Left ventricle myocardium superior (tissue), 1 donor: ENCODE measurements at regions not wholly inside any gene's neighbourhood (a gene's known extent, or its start where the extent isn't known, plus 50 kb on each side); places are given as distances from the start of the nearest gene placed in this dataset.

Experiments
- ATAC-seq: fragments of 200-7000 bp; cut with Tn5 transposase; one replicate; pipeline ENCODE4 v1.9.1; 2020; ENCODE audit warnings: mild to moderate bottlenecking, moderate library complexity
- DNase-seq: peaks from one replicate; pipeline ENCODE4 v3.0.0-alpha.2; 2020
- intact Hi-C: fragments of 100-400 bp; cut with micrococcal nuclease; formaldehyde crosslinking; loops from one replicate; pipeline ENCODE4 v1.11.0; 2022
- donor health status: DM: no; HTN: yes; CAD: no; lungs with severe emphysema.

DNA sequence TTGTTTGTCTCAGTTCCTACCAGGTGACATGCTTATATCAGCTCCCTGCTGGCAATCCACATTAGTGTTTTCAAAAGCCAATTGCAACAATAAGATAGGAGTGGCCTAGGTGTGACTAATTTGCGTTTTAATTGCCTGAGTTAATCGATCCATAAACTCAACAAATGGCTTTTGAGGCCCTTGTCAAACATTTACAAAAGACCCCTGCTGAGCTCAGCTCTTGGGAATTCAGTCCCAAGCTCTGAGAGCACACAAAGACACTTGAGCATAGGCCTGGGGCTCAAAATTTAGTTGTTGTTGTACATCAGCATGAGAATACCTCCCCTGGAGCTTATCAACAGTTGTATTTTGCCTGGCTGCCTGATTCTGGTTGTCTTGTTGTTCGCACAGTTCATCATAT is 1134.4 kb upstream of the TSPY4 start:
- intact Hi-C loops: no loop called here
- DNase-seq (no peak), ATAC-seq (no peak)

DNA sequence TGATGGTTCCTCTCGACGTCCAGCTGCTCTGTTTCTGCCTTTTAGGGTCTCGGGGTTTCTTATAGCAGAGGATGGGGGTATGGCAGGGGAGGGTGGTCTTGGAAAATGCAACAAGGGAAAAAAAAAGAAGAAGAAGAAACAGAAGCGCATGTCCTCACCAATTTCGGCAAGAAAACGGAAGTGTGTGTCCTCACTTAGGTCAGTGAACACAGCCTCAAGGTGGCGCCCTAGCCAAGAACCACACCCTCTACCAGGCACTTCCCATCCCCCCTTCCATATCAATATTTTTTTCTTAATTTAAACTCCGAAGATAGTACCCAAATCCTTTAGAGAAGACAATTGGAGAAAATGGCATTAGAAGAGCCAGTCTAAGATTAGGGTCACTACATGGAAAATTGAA is 1096.1 kb upstream of the TSPY4 start:
- ATAC-seq: no peak
- no peak for DNase-seq
- intact Hi-C loops: no loop called here

DNA sequence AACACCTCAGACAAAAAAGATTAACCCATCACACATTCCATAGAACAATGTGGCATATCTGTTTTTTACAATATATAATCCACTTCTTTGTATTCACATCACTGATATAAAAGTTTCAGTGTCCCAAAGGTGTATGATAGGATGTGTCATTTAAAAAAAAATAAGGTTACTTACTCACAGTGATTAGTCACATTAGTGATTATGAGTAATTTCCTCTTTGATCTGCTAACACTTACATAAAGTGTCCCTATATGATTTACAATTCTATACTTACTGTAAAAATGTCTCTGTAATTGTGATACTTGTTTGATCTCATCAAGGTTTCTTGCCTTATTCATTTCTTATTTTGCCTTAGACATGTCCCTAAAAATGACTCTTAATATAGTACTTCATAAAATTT is 1063.5 kb upstream of the TSPY4 start:
- ATAC-seq: no peak
- no peak for DNase-seq
- intact Hi-C loops: no loop called here

DNA sequence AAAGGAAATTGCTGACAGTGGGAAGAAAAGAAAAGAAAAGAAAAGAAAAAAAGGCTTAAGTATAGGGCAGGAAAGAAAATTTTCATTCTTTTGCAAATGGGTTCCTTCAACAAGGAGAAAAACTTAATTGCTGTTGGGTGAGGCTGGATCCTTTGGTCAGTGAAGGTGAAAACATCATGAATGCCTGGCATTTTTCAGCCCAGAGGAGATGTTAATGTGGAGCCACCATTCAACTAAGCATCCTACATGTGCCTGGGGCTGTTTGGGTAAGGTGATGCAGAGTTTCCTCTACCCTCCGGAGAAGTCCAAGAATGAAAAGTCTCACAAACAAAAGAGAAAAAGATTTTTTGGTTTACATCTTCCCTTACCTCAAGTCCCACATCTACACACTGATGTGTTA is 1032.2 kb upstream of the TSPY4 start:
- intact Hi-C loops: no loop called here
- DNase-seq (no peak), ATAC-seq (no peak)

DNA sequence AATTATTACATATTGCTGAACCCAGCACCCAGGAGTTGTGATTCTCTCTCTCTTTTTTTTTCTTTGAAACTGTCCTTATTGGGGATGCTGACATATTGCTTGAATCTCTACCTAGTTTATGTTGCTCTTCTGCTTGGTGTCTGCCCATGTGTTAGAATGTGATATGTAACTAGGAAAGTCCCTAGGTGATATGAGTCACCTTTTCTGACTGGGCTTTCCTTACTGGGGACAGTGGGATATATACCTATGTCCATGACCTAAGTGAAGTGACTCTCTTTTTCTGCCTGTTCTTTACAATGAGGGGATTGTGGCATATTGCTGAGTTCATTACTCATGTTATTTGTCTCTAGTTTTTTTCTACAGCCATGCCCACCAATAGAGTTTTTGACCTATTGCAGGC is 1013.2 kb upstream of the TSPY4 start:
- DNase-seq (no peak), ATAC-seq (no peak)
- intact Hi-C loops: no loop called here

- ATAC-seq (no peak), DNase-seq (no peak)
- intact Hi-C loops: no loop called here
Measured at GRCh38 chrY:8326944-8327343, 1010.3 kb upstream of the TSPY4 start.

- no peak for DNase-seq
- intact Hi-C loops: no loop called here
- ATAC-seq: no peak
Measured at GRCh38 chrY:8327708-8328354, 1009.4 kb upstream of the TSPY4 start.

- no peak for DNase-seq
- no peak for ATAC-seq
- intact Hi-C loops: no loop called here
Measured at GRCh38 chrY:8329431-8329830, 1007.8 kb upstream of the TSPY4 start.

DNA sequence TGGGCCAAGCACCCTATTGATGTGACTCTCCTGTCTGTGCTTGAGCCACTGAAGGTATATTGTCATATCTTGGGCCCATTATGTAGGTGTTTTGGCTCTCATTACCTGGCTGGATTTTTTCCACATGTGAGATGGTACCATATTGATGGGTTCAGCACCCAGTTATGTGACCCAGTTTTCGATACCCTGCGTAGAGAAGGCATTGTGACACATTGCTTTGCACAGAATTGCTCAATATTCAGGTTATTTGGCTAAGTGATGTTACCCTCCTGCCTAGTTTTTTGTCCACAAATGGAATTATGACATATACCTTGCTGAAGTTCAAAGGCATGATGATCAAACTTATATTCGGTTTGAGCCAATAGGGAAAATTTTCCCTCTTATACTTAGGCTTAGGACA is 1007.3 kb upstream of the TSPY4 start:
- no peak for ATAC-seq
- intact Hi-C loops: no loop called here

DNA sequence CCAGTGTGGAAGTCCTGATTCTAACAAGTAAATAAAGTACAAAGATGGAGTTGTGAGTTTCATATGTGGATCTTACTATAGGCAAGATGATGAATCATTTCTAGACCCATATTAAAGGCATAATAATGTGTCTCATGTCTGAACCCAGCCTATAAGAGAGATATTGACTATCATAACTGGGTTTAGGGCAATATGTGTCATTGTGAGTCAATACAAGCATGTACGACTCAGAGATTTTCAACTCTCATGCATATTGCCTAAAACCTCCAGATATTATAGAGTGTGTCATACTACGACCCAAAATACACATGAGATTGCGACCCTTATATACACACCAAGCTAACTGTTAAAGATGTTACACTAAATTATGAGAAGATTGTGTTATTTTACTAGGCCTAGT is 1003.9 kb upstream of the TSPY4 start:
- intact Hi-C loops: no loop called here
- DNase-seq: no peak
- ATAC-seq: no peak

More for the DNA sequence above, 1007.3 kb upstream of the TSPY4 start:
- DNase-seq: no peak

DNA sequence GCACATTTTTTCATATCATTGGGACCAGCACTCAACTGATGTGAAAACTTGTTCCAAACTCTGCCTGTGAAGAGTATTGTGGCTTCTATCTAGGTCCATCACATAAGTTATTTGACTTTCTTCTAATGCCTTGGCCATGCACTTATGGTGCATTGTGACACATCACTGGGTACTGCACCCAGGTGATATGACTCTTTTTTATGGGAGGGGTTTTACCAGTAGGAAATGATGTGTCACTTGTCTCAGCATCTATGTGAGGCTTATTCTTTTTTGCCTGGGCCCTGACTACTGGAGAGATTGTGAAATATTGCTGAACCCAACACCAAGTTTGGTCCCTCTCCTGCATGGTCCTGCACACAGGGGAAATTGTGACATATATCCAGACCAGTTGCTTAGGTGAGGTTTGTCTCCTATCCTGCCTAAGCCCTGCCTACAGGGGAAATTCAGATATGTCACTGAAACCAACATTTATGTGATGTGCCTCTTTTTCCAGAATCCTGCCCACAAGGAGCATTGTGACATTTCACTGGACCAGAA is 1001.9 kb upstream of the TSPY4 start:
- intact Hi-C loops: no loop called here
- ATAC-seq: no peak
- no peak for DNase-seq

GRCh38 chrY:8336112-8336774 is 1001.0 kb upstream of the TSPY4 start:
- ATAC-seq (no peak), DNase-seq (no peak)
- intact Hi-C loops: no loop called here

DNA sequence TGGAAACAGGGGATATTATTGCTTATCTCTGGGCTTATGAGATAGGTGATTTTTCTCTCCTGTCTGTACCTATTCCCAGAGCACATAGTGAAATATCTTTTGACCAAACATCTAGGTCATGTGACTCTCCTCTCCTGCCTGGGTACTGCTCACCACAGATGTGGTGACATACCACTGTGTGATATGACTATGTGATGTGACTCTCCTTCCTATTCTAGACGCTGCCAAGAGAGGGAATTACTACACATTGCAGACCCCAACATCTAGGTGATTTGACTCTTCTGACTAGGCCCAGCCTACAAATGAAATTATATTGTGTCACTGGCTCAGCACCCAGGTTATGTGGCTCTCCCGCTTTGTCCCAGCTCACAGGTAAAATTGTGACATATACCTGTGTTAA is 996.3 kb upstream of the TSPY4 start:
- intact Hi-C loops: no loop called here
- ATAC-seq (no peak), DNase-seq (no peak)

DNA sequence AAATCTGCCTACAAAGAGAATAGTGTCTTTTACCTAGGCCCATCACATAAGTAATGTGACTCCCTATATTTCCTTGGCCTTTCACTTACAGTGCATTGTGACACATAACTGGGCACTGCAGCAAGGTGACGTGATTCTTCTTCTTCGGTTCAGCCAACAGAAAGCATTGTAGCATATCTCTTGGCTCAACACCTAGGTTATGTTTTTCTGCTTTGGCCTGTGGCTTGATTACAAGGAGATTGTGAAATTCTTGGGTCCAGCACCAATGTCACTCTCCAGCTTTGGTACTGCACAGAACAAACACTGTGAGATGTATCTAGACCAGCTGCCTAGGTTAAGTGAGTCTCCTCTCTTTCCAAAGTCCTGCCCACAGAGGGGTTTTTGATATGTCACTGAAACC is 995.1 kb upstream of the TSPY4 start:
- ATAC-seq: no peak
- intact Hi-C loops: no loop called here
- no peak for DNase-seq

GRCh38 chrY:8351241-8351640 is 986.0 kb upstream of the TSPY4 start:
- intact Hi-C loops: no loop called here
- DNase-seq (no peak), ATAC-seq (no peak)

- DNase-seq: no peak
- intact Hi-C loops: no loop called here
- ATAC-seq: no peak
Measured at GRCh38 chrY:8352201-8352600, 985.1 kb upstream of the TSPY4 start.

GRCh38 chrY:8358161-8358560 is 979.1 kb upstream of the TSPY4 start:
- DNase-seq: no peak
- ATAC-seq: no peak
- intact Hi-C loops: no loop called here

GRCh38 chrY:8361715-8362114 is 975.5 kb upstream of the TSPY4 start:
- intact Hi-C loops: no loop called here
- ATAC-seq (no peak), DNase-seq (no peak)

GRCh38 chrY:8377491-8377890 is 959.8 kb upstream of the TSPY4 start:
- intact Hi-C loops: no loop called here
- ATAC-seq (no peak), DNase-seq (no peak)

- intact Hi-C loops: no loop called here
- ATAC-seq: no peak
Measured at GRCh38 chrY:8379800-8380199, 957.5 kb upstream of the TSPY4 start.

DNA sequence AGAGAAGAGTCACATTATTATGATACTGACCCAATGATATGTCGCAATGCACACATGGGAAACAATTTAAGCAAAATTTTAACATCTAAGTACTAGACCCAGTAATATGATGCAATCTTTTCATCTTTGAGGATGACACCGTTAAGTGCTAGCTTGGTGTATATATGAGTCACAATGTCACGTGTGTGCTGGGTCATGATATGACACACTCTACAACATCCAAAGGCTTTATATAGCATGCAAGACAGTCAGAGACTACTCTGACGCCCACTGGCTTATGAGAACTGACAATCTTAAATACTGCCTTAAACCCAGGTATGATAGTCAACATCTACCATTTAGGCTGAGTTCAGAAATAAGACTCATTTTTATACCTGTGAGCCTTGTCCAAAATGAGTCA is 955.8 kb upstream of the TSPY4 start:
- ATAC-seq (no peak), DNase-seq (no peak)
- intact Hi-C loops: no loop called here

More at GRCh38 chrY:8379800-8380199, 957.5 kb upstream of the TSPY4 start:
- DNase-seq: no peak
